HG03558 (cell line): ENCODE measurements at regions not wholly inside any gene's neighbourhood (a gene's known extent, or its start where the extent isn't known, plus 50 kb on each side); places are given as distances from the start of the nearest gene placed in this dataset.

Experiments
- ATAC-seq: cut with Tn5 transposase; IDR thresholded peaks from one replicate; pipeline ENCODE4 v1.9.1; 2021; ENCODE audit warnings: moderate number of reproducible peaks; ENCODE audit not compliant: unreplicated experiment; ENCODE audit errors: extremely low read depth

DNA sequence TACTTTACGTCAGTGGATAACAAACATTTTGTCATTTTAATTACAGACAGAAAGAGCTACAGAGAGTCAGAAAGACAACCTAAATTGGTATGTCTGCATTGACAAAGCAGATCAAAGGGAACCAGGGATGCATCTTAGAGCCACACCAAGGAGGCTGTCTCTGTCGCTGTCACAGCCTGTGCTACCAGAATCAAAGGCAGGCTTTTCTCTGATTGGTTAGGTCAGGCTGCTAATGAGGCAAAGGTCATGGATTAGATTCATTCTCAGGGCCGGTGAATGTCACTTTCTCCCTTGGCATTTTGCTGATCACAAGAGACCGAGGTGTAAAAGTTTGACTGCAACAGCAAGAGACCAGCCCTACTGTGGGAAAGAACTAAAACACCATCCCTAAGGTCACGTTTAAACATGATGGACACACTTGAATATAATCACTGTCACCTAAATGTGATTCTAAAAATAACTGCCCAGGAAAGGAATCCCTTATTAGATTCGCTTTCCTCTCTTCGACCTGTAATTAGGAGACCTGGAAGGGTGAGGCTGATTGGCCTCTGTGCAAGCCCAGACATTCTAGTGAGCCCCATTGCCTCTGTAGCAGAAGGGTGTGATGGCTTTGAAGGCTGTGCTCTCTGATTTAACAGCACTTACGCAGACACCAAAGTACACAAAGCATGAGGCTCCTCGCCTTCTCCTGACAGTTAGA is 314.4 kb upstream of the NBEA start:
- no peak for ATAC-seq

DNA sequence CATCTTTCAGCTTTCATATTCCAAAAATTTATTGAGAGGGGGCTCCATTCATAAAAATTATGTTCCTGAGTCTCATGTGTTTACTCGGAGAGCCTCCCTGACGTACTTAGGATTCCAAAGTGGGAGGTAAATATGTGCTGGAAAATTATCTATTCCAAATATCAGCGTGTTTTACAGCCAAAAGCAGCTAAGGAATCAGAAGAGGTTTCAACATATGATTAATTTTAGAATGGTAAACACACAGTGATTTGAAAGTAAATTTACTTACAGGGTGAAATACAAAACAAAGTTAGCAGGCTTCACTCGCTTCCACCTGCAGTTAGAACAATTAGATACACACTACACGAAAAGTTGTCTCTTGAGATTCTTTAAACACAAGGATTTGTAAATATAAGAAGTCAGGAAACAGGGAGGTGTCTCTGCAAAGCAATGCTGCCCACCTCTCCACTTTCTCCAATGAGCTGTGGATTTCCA is 313.8 kb upstream of the NBEA start:
- no peak for ATAC-seq

DNA sequence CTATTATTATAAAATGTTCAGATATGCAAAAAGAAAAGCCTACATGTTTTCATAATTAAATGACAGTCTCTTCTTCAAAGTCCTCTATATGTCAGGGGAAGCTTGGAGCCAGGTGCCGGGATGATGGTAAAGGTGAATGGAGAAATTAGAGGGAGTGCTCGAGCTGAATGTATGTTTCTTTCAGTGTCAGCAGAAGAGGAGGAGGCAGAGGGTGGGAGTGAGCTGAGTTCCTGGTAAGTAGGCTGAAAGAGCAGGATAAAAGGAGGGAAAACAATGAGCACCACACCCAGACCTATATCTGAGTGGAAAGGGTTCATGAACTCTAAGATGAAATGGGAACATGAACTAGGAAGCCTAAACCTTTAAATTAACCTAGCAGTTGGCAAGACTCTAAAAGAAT is 307.6 kb upstream of the NBEA start:
- ATAC-seq: no peak

DNA sequence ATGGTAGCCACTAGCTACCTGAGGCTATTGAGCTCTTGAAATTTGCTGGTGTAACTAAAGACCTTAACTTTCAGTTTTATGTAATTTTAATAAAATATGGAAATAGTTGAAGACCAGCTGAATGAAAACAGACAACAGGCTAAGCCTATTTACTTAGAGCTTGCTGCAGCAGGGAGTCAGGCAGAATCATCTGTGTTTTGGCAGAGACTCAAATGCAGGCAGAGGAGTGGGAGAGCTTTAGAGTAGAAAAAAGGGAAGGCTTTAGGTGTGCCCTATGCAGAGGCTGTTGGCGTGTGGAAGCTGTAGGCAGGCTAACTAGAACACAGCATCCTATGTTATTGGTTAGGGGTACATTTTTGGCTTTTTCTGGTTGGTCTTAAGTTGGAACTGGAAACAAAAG is 304.9 kb upstream of the NBEA start:
- ATAC-seq: no peak

DNA sequence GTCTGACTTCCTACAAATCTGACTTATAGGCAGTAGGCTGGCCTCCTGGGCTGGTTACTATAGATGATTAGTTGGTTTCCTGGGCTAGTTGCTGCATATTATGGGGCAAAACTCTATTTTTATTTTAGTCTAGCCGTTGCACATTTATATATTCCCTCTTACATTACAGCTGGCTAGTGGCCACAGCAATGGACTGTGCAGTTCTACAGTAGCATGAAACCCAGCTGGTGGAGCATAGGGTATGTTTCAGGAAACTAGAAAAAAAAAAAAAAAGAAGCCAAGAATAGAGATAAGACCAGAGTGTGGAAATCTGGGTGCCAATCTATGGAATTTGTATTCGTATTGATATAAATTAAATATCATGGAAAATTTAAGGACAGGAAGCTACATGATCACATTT is 304.4 kb upstream of the NBEA start:
- ATAC-seq: no peak

DNA sequence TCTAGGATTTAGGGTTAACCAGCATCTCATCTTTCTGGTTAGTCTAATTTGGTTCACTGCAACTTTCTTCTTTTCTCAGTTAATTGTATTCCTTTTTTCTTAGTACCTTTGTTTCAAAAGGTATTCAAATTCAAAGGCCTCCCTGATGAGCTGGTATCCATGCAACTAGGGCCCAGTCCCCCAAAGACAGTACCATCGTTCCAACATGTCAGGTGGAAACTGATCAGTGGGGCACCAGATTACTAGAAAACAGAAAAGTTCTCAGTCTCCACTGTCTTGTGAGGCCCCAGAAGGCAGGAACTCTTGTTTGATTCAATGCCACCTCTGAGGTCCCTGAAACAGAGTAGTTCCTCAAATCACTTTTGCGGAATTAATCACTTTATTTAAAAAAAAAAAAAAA is 303.2 kb upstream of the NBEA start:
- ATAC-seq: no peak

DNA sequence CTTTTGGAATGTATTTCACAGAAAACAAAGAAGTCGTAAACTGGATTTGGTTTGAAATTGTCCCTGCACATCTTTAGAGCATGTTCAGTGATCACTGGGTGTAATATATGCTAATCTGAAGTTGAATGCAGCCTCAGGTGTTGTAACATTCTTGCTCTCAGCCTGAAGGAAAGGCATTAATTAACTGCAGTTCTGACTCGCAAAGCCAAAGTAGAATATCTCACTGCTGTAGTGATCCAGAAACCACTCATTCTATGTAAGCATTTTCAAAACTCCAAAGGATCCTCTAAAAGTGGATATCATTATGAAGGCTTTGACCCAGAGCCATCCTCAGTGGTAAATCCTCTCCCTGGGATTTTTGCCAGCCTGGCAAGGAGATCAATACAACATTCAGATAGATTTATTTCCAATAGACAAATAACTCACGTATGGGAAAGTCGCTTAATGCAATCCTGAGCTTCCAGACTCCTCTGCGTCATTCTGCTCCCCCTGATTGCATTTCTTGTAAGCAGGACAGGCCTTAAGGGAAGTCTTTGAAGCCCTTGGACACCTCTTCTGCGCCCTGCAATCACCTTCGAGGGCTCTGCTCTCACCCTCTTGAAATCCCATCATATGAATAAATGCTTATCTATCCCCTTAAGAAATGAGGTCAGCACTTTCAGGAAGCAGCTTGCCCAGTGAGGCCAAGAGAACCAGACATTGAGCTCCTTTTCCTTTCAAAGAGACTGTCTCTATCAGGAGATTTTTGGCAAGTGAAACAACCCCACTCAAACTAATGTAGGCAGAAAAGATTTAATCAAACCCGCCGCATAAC is 301.7 kb upstream of the NBEA start:
- ATAC-seq: no peak

DNA sequence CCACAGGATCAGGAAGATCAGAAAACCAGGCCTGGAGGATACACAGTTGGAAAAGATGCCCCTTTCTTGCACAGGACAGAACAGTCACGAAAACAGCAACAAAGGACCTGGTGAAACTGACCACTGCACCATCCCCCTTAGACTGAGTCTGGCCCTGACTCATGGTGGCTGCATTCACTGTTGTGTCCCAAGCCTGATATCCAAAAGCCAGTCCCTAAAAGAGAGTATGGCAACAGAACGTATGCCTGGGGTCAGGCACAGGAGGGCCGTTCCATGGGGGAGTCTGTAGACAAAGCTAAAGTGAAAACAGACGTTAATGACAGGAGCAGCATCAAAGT is 301.1 kb upstream of the NBEA start:
- ATAC-seq: no peak

DNA sequence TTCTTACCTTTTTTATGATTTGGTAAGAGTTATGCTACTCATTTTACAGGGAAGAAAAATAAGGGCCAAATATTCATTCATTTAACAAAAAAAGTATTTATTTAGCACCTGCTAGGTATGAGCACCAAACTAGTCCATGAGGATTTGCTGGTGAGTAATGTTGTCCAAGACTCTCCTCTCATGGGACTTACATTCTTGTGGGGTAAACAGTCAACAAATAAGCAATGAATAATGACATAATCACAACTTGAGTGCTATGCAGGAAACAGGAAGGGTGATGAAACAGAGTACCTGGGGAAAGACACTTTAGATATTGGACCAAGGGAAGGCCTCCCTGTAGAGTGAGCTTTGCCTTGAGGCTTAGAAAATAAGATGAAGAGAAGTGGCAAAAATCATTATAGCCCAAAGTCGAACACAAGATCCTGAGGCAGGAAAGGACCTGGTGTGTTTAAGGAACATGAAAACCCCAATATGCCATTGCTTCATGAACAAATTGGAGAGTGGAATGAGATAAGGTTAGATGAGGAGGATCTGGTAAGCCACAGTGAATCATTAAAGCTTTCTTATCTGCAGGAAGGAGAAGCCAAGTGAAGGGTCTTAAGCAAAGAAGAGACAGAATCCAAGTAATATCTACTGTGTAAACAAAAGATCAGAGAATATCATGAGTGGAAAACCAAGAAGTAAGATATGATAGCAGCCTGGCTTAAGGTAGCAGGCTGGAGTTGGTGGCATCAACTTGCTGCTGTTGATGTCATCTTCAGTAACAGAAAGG is 294.5 kb upstream of the NBEA start:
- ATAC-seq: no peak

DNA sequence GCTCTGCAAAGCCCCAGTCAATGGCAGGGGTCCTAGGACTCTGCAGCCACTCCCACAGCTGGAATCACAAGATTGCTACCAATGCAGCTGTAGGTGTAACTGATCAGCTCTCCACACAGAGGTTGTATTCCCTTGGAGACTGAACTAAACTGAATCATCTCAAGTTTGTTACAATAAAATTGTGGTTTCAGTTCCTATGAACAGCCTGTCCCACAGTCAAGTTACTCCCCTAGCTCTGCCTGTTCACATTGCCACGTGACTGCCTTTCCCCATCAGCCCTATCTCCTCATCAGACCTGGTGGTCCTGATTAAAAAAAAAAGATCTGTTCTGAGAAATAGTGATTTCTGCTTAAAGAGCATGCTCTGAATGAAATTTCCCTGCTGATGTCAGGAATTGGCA is 287.9 kb upstream of the NBEA start:
- ATAC-seq: no peak

DNA sequence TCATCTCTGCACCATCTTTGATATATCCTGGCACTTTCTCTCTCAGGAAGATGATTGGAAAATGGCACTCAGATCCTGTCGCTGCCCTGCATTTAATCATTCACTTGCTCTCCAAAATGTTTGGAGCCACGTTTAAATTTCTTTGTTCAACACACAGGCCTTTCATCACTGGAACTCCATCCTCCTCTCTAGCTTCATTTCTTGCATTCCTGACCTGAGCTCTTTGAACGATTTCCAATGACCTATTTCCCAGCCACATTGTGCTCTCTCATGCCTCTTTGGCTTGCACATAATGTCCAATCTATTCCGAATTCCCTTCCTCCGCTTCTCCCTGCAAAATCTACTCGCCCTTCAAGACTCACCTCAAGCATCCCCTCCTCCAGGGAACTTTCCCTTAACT is 287.4 kb upstream of the NBEA start:
- ATAC-seq: no peak

DNA sequence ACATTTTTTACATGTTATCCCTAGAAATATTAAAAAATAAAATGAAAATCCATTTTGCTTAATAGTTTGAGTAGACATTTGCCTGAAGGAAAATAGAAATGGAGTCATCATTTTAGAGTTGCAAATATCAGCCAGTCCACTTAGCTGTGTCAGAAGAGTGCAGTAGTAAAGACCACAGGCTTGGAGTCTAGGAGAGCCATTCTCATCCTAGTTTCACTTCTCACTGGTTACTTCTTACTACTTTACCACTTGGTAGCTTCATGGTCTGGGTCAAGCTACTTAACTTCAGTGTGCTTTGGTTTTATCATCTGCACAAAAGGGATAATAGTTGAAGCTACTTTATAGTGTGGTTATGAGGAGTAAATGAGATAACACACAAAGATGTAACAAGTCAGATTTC is 286.5 kb upstream of the NBEA start:
- ATAC-seq: no peak

DNA sequence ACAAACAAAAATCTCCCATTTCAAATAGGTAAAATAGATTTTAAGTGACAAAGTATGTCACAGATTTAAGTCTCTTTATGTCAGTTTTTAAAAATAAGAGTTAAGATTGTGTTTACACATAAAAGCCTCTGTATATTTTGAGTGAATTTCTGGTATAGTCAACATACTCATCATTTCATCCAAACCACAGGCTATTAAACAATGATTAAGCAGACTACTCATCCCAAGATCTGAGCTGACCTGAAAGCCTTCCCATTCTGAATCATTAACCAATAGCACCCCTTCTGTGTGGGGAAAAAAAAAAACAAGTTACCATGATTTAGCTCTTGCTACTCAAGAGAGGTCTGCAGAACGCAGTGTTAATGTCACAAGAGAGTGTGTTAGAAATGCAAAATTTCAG is 284.4 kb upstream of the NBEA start:
- no peak for ATAC-seq

DNA sequence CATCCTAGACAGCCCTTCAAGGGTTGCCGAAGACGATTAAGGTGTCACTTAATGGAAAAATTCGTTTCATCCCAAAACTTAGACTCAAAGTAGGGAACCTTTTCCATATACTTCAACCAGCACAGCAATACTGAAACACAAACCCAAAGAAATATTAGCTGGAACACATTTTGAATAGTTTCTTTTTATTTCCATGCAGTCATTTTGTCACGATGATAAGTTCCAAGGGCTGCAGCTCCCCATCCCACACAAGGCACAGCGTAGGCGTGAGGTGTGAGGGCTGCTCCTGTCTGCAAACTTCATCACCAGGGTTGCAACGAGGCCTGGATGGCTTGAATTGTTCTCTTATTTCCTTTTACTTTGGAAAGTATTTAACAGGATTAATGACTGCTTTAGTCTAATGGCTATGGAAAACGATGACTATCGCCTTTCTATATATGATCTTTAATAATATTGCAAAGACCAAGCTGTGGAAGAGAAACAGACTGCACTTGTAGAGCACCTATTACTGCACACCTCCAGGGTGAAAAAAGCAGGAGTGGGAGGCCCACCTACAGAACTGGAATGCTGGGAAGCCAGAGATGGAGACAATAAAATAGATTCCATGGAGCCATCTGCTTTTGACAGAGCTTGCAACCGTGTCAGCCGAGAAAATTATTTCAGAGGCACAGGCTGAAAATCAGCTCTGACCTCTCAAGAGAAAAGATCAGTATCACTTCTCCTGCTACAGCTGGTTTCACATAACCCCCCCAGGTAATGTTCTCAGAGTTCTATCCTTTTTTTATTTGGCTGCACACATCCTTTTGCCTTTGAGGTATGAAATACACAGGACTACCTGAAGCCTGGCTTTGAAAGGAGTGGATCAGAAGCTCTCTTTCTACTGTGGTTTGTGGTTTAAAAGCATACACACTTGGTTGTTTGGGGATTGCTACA is 274.5 kb upstream of the NBEA start:
- no peak for ATAC-seq

DNA sequence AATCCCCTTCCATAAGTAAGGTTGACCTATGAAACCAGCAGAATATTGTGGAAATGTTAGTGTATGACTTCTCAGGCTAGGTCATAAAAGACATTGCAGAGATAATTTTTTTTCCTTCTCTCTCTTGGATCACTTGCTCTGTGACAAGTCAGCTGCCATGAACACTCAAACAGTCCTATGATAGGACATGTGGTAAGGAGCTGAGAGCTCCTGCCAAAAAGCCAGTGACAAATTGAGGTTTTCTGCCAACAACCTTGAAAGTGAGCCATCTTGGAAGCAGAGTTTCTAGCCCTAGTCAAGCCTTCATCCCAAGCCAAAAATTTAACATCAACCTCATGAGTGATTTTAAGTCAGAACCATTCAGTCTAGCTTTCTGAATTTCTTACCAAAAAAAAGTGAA is 270.9 kb upstream of the NBEA start:
- ATAC-seq: no peak

DNA sequence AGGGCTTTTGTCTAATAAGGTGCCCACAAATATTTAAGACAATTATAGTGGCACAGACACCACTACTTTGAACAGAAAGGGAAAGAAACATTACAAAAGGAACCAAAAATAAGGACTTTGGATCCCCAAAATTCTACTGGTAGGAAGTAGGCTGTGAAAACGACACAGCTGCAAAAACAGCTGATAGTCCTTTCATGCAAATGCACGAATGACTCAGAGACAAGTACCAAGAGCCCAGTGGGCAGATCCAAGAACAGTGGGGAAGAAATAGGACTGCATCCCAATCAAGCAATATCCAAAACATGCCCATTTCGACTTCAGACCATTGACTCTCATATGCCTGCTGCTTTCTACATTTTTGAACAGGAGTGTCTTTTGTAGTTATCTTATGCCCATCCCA is 269.4 kb upstream of the NBEA start:
- no peak for ATAC-seq

DNA sequence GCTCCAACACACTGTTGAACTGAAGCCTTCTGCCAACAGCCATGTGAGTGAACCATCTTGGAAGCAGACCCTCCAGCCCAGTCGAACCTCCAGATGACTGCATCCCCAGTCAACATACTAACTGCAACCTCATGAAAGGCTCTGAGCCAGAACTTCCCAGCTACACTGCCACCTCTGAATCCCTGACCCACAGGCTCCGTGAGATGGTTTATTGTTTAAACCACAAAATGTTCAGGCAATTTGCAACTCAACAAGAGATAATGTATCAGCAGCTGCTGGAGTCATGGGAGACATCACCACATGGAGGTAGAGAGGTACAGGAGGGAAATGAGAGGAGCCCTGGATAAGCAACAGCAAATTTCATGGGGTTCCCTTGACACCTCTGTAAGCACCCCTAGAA is 266.4 kb upstream of the NBEA start:
- no peak for ATAC-seq

DNA sequence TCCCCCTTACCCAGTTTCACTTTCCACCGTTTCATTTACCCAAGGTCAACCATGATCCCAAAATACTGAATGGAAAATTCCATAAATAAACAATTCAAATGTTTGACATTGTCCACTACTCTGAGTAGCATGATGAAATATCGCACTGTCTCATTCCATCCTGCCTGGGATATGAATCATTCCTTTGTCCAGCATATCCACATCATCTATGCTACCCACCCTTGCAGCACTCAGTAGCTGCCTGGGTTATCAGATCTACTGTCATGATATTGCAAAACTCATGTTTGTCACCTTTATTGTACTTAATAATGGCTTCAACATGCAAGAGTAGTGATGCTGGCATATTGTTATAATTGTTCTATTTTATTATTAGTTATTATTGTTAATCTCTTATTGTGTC is 263.9 kb upstream of the NBEA start:
- no peak for ATAC-seq

DNA sequence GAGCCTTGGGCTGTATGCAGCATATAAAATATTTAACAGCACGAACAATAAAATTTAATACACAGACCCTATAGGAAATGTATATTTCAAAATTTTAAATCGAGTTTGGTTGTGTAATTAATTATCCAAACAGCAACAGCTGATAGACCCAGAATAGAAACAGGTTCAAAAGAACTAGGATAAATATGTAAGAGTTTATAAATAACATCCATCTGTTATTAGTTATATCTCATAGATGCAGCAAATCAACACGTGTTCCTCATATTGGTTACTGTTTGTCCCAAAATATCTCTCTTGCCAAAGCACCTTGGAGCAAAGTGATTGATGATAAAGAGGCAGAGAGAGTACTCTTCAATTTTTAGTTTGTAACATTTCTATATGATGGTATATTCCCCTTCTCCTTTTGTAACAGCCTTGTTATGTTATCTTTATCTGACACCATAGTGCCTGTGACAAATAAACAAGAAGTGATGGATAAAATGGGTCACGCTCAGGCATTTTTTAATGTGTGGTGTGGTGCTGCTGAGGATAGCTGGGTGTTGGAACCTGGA is 260.6 kb upstream of the NBEA start:
- ATAC-seq: no peak

DNA sequence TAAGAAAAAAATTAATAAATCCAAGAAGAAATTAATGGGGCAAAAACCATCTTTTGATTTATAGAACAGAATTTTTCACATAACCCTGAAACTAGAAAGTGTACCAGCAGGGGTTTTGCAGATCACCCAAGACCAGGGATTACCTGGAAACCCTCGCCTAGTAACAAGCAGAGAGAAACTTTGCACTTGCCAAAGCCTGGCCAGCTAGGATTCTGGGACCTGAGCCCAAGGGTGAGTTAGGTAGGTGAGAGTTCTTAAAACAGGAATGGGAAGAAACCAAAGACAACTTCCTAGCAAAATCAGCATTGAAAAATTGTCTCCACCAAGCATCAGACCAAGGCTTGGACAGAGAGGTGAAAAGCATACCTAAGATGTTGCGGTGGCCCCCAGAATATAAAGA is 247.0 kb upstream of the NBEA start:
- no peak for ATAC-seq
